Effector CD4-positive, alpha-beta T cell (primary cell): ENCODE measurements at regions not wholly inside any gene's neighbourhood (a gene's known extent, or its start where the extent isn't known, plus 50 kb on each side); places are given as distances from the start of the nearest gene placed in this dataset.
"Not testable (repeated sequence)": the region's sequence is repeated elsewhere in the genome, so short reads cannot be mapped to it uniquely, and the experiment has no call there.

Experiments used
- DNase-seq: peaks from one replicate; pipeline ENCODE4 v3.0.0-alpha.2; 2020

DNA sequence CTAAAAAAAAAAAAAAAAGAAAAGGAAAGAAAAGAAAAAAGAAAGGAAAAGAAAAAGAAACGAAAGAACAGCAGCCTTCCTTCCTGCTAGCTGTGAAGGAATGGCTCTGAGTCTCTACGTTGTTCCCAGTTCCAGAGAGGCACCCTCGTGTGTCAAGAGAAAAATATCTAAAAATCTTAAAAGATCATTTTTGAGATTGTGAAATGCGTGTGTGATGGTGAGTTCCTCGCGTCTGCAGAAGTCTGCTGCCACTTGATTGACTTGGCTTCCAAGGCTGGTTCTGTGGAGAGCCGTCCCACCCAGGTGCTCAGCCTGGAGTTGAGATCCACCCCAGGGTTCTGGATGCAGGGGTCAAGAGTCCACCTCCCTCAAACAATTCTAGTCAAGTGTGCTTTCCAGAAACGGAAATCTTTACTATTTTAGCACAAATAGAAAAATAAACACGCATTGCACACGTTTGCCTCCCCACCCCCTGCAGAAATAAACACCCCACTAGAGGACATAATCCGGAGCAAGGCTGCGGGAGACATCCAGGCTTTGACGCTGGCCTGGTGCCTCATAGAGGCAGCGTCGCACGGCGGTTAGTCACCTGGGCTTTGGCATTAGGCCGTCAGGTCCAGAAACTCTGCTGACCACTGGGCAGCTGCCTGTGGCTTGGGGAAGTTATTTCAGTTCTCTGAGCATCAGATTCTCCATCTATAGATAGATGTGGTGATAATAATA, 265.4 kb downstream of the FAM43A start:
- DNase-seq = no peak

DNA sequence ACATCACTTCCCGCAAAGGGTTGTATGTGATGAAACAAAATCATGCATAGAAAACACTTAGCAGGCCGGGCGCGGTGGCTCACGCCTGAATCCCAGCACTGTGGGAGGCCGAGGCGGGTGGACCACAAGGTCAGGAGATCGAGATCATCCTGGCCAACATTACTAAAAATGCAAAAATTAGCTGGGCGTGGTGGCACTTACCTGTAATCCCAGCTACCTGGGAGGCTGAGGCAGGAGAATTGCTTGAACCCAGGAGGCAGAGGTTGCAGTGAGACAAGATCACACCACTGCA, 265.9 kb downstream of the FAM43A start:
- not testable (repeated sequence) for DNase-seq

DNA sequence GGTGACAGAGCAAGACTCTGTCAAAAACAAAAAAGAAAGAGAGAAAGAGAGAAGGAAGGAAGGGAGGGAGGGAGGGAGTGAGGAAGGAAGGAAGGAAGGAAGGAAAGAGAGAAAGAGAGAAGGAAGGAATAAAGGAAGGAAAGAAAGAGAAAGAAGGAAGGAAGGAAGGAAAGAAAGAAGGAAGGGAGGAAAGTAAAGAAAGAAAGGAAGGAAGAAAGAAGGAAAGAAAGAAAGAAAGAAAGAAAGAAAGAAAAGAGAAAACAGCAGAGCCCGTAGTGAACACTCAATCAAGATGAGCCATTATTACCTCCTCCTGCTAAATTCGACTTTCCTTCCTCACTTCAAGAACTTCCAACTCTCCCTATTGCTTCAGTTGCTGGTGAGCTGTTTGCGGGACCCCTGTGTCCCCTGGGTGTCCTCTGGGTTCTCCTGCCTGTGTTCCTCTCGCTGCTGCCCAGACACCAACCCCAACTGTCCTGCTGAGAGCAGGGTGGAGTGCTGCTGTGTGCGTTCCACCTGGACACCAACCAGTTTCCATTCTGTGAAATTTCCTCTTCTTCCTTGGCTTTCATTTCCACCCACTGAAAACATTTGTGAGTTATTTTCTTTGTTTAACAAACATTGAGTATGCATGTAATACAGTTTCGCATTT, 266.4 kb downstream of the FAM43A start:
- no peak for DNase-seq

DNA sequence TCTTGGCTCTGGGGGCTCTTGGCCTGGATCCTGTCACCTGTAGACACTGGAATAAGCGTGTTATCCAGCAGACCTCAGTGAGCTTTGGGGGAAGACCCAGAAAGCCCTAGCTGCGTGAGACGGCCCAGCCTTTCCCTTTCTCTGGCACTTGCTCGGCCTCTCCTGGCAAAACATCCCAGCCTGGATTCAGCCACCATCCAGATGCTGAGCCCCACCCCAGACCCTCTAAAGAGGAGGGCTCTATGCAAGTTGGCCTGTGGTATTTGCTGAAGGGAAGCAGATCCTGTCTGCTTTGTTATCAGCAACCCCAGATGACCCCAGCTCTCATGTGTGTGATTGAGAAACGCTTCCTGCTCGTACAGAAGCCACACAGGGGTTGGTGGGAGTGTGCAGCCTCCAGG, 267.2 kb downstream of the FAM43A start:
- DNase-seq = no peak

DNA sequence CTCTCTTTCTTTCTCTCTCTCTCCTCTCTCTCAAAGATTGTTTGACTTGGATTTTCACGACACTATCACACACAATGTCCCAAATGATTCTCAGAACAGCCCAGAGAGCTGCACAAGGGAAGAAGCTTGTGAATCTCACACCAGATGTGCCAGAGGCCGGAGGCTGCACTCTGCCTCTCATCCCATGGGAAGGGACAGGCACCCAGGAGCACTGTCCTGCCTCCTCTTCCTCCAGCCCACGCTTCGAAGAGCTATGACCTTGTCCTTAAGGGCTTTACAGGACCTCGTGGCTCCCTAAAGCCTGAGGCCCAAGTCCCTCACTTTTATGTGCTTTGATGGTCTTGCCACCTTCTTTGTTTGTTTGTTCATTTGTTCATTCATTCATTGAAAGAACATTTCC, 267.6 kb downstream of the FAM43A start:
- DNase-seq = no peak

DNA sequence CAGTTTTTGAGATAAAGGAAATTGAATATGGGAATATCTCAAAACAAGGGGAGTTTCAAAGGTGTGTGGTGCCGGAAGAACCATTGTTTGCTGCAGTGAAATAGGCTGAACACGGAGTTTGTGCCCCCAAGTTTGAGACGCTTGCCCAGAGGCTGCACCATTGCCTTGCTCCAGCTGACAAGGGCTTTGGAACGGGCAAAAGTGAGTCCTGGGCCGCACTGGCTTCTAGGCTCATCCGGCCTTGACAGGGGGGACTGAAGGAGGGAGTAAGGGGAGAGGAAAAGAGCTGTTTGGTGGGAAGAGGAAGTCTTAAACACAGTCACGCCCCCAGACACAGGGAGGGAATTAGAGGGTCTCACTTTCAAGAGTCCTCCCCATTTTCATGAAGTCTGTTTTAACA, 269.9 kb downstream of the FAM43A start:
- no peak for DNase-seq

DNA sequence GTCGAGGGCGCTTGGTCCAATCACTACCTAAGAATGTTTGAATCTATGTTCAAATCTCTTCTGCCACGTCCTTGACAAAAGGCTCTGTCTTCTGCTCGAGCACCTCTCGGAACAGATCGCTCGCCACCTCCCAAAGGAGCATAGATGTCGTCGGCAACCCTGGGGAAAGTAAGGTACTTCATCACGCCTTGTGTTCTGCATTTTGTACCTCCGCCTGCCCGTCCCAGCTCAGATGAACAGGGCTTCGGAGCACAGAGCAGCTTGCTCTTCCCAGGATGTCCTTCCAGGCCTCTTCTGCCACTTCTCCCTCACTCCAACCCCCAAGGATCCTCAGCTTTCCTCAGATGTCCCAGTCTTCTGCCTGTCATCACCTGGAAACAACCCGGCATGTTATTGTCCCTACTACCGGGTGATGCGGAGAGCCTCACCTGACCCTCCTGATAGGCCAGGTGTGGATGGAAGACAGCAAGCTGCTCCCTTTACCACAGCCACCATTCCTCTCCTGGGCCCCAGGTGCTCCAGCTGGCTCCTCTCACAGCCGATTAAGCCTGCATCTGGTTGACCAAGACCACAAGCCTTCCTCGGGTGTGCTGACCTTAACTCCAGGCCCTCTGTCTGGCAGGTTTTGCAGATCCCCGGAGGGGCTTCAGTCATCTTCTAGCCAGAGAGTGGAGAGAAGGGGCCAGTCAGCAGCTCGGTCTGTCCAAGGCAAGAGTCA, 270.5 kb downstream of the FAM43A start:
- no peak for DNase-seq

DNA sequence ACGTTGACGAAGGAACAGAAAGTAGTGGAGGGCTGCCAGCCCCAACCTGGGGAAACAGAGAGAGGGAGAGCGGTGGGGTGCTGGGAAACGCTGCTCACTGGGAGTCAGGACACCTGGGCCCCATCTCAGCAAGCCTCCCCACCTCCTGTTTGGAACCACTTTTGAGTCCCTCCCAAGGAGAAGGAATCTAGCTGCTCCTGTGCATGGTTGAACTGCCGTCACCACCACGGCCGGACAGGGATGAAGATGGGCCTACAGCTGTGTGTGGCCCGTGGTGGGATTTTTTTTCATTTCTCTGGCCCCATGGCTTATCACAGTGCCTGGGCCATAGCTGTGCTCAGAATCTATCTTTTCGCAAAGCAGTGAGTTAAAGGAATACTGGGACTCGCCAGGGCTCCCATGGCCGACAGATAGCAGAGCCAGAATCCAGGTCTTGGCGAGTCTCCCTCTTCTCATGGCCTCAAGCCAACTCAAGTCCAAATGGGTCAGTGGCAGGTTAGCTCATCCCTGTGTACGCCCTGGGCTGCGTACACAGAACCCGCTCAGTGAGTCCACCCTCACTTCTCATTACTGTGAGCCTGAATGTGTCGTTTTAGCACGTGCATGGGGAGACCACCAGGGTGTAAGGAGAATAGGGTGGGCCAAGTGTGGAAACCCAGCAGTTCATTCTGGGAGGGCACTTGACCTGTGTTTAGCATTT, 271.2 kb downstream of the FAM43A start:
- no peak for DNase-seq

DNA sequence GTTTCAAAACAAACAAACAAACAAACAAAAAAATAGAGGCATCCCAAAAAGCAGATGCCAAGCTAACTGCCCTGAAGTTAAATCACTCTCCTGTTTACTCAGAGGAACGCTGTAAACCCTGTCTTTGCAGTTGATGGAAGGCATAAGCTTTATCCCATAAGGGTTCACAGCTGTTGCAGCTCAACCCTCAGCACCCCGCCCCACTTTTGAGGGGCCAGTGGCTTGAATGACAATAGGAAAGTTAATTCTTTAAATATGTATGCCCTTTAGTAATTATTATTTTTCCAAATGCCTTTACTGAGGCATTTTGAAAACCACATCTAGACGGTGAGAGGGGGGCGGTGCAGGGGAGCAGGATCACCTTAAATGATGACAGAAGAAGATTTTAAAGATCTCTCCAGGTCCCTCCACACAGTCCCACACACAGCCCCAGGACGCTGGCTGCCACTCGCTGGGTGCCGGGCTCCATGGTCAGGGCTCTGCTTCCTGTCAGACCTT, 272.1 kb downstream of the FAM43A start:
- no peak for DNase-seq

DNA sequence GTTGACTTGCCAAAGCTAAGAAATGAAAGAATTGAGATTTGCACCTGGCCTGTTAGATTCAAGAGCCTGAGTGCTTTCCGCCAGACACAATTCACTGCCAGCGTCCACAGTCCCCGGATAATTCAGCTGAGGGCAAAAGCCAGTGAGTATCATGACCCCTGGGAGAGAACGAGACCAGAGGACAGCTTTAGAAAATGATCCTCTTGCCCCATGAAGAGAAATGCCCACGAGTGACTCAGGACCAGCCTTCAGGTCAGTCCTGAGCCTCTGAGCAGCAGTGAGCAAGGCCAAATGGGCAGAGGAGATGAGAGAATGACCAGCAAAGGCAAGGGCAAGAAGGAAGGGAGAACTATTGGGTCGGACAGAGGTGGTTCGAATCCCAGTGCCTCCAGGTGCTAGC, 273.5 kb downstream of the FAM43A start:
- DNase-seq = no peak

DNA sequence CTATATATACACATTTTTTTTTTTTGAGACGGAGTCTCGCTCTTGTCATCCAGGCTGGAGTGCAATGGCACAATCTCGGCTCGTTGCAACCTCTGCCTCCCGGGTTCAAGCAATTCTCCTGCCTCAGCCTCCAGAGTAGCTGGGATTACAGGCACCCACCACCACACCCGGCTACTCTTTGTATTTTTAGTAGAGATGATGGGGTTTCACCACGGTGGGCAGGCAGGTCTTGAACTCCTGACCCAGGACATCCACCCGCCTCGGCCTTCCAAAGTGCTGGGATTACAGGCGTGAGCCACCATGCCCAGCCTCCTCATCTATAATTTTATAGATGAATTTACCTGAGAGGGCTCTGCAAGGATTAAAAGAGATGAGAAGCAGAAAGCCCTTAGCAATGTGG, 274.0 kb downstream of the FAM43A start:
- DNase-seq = not testable (repeated sequence)

DNA sequence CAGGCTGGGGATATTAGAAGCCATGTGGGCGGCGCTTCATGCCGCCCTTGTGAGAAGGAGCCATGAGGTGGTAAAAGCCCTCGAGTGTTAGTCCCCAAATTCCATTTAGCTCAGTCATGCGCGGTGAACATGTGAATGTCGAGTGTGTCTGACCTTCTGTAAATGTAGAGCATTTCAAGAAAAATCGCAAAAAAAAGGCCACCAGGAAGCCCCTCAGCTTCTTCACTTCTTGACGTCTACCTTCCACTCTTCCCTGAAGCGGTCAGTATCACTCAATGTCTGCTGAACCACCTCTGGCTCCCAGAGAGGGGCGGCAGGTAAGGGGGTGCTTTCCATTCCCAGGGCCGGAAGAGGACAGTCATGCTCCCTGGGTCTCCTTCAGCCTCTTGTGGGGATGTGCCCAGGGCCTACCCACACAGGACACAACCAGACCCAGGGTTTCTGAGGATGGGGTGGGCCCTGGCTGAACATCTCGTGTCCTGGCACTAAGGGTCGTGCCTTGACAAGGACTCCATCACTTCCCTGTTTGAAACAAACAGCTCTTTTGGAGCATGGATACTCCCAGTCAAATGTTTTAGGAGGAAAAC, 274.9 kb downstream of the FAM43A start:
- DNase-seq = no peak

DNA sequence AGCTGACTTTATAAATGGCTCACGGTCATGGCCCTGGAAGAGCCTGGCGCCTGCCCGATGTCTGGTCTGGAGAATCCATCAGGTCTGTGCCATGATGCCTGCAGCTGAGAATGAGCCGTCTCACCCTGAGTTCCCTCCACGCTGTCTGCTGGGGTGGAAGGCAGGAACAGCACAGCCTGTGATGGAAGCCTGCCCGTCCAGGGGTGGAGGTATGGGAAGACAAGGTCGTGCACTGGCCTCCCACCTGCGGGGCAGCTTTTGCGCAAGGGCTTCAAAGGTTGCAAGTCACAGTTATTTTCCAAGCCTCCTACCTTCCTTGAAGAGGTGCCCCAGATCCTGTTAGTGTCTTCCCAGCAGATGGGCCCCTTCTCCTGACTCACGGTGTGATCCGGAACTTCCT, 275.5 kb downstream of the FAM43A start:
- no peak for DNase-seq

DNA sequence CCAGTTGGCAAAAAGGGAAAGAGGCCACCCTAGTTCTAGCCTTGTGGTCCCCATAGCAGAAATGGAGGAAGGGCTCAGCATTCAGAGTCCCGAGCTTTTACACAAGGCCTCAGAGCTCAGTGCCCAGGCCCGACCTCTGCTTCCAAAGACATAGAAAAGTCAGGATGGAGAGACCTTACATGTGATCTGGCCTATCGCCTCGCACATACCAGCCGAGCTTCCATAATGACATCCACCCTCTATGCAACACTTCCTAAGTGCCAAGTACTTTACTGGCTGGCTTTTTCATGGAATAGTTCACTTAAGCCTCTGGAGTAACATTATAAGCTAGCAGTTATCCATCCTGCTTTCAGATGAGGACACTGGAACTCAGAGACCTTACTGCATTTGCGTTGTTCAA, 275.9 kb downstream of the FAM43A start:
- no peak for DNase-seq

DNA sequence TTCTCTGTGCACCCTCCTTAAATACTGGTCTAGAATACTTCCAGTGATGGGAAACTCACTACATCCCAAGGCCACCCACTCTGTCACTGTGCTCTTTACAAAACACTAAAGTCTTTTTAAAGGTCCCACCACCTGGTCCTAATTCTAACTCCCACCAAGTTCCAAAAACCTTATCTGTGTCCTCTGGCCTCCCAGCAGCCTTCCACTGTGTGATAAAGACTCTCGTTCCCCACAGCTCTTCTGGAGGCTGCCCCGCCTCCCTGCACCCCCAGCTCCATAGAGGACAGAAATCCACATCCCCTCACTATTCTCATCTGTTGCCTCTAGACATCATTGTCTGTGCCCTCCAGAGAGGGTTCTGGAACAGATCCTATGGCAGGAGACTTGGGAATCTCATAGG, 276.4 kb downstream of the FAM43A start:
- DNase-seq = no peak

DNA sequence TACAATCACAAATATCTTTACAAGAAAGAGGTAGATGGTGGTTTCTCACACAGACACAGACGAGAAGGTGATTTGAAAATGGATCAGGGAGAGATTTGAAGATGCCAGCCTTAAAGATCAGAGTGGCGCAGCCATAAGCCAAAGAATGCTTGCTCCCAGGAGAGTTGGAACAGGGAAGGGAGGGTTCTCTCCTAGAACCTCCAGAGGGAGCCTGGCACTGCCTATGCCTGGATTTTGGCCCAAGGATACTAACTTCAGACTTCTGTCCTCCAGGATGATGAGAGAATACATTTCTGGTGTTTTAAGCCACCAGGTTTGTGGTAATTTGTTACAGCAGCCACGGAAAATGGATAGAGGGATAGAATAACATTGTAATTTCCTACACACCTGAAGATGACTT, 279.1 kb downstream of the FAM43A start:
- DNase-seq = no peak

DNA sequence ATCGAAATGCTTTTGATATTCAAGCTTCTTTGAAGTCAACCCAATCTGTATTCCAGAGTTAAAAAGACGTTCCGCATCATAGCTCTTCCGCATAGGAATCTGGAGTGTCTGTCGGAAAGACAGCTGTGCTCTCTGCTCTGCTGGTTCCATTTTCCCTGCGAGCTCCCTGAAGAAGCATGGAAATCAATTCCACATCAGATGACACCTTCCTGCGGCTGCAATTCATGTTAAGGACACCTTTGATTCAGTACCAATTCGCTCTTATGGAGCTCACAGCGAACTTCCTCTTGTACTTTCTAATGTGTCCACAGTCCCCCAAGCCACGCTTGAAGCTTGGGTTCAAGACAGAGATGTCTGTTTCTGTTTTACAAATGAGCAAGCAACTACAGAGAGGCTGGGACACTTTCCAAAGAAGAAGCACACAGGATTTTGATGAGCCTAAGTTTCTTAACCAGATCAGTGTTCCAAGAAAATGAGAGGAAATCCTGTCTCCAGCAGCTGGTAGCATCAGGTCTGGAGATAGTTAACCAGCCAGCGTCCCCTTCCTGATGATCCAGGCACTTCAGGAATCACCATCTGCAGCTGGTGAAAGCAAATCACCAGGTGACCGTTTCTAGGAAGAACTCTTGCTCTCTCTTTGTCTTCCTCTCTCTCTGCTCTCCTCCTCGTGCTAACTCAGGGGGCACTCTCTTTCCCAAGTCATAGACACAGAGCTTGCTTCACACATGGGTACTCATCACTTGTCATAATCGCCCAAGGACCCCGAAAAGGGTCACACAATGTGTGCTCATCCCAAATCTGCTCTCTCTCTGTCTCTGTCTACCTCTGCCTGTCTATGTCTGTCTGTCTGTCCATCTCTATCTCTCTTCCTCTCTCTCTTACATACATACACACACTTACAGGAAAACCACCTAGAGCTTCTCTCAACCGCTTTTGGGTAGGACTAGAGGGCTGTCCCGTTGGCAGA, 281.8 kb downstream of the FAM43A start:
- DNase-seq = no peak

DNA sequence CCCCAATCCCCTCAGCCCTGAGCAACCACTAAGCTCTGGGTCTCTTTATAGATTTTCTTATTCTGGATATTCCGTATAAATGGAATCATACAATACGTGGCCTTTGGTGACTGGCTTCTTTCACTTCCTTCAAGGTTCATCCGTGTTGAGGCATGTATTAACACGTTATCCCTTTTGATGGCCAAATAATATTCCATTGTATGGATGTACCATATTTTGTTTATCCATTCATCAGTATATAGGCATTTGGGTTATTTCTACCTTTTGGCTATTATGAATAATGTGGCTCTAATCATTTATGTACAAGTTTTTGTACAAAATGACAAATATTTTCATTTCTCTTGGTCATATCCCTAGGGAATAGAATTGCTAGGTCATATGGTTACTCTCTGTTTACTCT, 284.4 kb downstream of the FAM43A start:
- DNase-seq = no peak

DNA sequence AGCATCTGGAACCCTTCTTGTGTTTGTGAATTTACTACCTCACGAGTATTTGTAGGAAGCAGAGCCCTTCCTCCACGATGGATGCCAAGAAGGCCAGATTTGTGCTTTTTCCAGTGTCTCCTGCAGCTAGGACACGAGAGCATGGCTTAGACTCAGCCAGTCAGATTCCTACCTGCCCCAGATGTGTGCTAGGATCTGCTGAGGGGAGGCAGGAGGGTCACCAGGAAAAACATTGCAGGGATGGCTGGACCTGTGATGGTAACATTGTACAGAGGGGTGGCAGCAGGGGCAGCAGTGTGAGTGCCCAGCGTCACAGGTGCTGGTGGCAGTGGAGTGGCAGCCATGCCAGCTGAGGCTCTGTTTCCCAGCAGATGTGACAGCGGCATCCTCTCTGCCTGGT, 285.3 kb downstream of the FAM43A start:
- no peak for DNase-seq

DNA sequence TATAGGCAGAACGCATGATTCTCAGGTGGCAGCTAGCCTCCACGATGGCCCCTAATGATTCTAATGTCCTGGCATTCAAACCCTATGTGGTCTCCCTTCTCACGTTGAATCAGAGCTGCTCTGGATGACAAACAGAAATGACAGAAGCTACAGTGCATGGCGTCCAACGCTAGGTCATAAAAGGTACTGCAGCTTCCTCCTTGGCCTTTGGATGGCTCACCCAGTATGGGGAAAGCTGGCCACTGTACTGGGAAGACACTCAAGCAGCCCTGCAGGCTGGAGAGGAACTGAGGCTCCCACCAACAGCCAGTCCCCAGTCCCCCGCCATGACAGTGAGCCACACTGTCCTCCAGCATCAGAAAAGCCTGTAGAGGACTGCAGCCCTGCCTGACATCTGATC, 286.3 kb downstream of the FAM43A start:
- no peak for DNase-seq

DNA sequence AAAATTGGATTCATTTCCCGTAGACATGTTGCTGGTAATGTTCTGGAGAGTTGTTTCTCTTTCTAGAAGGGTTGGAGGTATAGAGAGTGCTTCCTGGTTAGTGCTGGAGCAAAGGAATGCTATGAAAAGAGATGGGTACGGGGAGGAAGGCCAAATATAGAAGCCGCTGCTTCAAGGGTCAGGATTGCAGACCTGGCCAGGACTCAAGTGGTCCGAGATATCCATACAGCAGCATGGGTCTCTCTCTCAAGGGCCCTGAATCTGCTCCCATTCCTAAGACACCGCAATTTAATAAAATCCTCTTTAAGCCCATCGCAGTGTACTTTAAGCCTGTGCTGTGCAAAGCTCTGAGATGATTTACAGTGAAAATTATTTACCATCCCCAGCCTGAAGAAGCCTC, 287.0 kb downstream of the FAM43A start:
- no peak for DNase-seq
